ENCODE measurements at regions not wholly inside any gene's neighbourhood (a gene's known extent, or its start where the extent isn't known, plus 50 kb on each side); places are given as distances from the start of the nearest gene placed in this dataset.
A peak's percentile ranks its signal among the peaks of the same experiment; 100 is the strongest.

DNA sequence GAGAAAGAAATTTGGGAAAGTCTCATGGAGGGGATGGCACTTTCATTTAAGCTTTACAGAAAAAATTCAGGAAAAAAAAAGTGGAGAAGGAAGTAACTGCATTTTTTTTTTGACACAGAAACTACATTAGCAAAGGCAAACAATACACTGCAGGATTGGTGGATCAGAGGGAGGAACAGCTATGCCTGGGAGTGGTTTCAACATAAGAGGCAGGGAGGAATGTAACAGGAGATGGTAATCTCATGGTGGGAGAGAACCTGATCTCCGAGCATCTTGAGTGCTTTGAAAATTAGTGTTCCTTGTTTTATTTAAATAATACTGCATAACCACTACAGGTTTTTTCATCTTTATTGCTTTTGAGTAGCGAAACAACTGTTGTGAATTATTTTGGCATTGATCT, 249.4 kb downstream of the FAM170A start:
- in situ Hi-C loops (cut with MboI; ENCODE audit: low sequenced_read_pairs) = no loop called here
- no peak for DNase-seq (ENCODE audit: low spot score in 2 of 2)
- no peak overlapping the region for H3K4me3 ChIP-seq
- no peaks in the 10 kb centered on the region for H3K9me3 ChIP-seq
- H3K27me3 ChIP-seq (ENCODE audit: low read depth) = no peaks in the 10 kb centered on the region
- no peaks in the 10 kb centered on the region for H3K4me1 ChIP-seq
- H3K36me3 ChIP-seq (replicated peaks) = no peaks in the 10 kb centered on the region

DNA sequence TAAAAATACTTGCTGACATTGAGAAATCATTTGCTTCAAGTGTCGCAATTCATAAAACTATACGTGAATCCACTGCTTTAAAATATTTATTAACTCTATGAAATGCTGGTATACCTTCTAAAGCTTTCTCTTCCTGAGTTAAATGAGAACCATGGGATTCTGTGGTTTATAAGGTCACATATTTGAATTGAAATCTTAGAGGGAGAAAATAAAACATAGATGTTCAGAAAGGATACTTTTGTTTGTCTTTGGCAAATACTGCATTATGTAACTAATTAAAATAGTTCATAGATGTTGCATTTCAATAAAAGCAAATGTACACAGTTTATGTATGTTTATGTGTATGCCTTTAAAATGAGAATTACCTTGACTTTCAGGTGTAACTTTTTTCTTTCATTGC, 250.1 kb downstream of the FAM170A start:
- no peak for DNase-seq (ENCODE audit: low spot score in 2 of 2)
- Histone ChIP-seq H3K4me3 (no peak overlapping the region), H3K36me3 (replicated peaks) (no peaks in the 10 kb centered on the region), H3K4me1 (no peaks in the 10 kb centered on the region), H3K27me3 (ENCODE audit: low read depth) (no peaks in the 10 kb centered on the region), H3K9me3 (no peaks in the 10 kb centered on the region)
- in situ Hi-C loops (cut with MboI; ENCODE audit: low sequenced_read_pairs) = no loop called here

DNA sequence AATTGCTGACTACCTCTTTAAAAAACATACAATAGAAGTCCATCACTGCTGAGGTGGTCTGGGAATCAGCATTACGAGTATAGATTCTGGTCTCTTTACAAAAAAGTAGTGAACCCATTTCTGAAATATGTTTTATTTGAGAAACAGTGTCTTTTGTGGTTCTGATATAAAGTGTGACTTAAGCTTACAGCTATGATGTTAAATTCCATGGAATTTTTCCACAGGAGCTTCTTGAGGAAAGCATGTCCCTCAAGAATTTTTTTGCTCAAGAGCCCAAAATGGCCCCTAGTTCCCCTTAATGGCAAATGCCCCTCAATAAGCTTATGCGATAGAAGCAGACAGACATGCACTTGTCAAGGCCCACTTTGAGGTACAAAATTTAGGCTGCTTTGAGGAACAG, 265.7 kb downstream of the FAM170A start:
- no peaks in the 10 kb centered on the region for H3K27me3 ChIP-seq (ENCODE audit: low read depth)
- H3K4me3 ChIP-seq = no peak overlapping the region
- no peak for DNase-seq (ENCODE audit: low spot score in 2 of 2)
- H3K9me3 ChIP-seq = no peaks in the 10 kb centered on the region
- in situ Hi-C loops (cut with MboI; ENCODE audit: low sequenced_read_pairs) = no loop called here
- H3K4me1 ChIP-seq = peaks cover 15% of the 10 kb centered on the region
- H3K36me3 ChIP-seq (replicated peaks) = no peaks in the 10 kb centered on the region

DNA sequence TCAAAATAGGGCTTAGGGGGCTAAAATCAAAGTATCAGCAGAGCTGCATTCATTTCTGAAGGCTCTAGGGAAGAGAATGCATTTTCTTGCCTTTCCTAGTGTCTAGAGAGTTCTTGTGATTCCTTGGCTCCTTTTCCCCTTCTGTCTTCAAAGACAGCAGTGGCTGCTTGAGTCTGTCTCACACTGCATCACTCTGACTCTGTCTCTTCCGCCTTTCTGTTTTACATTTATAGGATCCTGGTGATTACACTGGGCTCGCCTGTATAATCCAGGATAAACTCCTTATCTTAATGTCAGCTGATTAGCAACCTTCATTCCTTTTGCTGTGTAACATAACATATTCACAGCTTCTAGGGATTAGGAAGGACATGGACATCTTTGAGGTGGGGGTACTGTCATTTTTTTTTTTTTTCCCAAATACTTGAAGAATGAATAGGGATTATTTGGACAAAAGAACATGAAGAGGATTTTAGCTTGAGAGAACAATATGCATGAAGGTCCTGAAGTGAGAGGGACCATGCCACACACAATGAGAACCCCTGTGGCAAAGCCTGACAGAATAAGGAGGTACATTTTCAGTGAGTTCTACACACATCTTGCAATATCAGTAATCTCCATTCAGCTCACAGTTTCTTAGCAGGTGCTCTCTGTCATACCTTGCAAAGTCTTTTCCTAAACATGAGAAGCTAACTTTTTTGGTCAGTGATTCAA, 267.6 kb downstream of the FAM170A start:
- no peak overlapping the region for H3K4me3 ChIP-seq
- H3K27me3 ChIP-seq (ENCODE audit: low read depth) = no peaks in the 10 kb centered on the region
- H3K36me3 ChIP-seq (replicated peaks) = no peaks in the 10 kb centered on the region
- in situ Hi-C loops (cut with MboI; ENCODE audit: low sequenced_read_pairs) = no loop called here
- DNase-seq (ENCODE audit: low spot score in 2 of 2) = peak; percentile 54 to 87
- H3K9me3 ChIP-seq = no peaks in the 10 kb centered on the region
- peaks cover 15% of the 10 kb centered on the region for H3K4me1 ChIP-seq

DNA sequence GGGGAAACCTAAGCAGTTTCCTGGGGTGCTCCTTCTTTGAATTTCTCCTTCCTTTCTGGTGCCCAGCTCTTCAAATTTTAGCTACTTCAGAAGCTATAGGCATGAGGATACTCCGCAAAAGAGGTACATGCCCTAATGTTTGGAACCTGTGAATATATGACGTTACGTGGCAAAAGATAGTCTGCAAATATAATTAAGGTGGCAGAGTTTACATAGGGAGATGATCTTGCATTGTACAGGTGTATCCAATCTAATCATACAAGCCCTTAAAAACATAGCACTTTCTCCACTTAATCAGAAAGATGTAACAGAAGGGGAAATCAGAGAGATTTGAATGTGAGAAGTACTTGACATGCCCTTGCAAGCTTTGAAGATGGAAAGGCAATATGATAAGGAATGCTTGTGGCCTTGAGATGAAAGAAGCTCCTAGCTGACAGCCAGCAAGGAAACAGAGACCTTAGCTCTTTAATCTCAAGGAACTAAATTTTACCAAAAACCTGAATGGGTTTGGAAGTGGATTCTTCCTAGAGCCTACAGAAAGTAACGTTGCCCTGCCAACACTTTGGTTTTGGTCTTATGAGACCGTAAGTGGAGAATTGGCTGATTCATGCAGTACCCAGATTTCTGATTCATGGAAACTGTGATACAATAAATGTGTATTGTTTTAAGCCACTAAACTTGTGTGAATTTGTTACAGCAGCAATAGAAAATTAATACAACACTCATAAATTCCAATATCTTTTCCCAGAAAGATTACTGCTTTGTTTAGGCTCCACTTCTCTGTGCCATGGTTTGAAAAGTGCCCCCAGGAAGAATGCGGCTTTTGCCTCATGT, 268.4 kb downstream of the FAM170A start:
- Histone ChIP-seq H3K36me3 (replicated peaks) (no peaks in the 10 kb centered on the region), H3K4me3 (no peak overlapping the region), H3K9me3 (no peaks in the 10 kb centered on the region), H3K27me3 (ENCODE audit: low read depth) (no peaks in the 10 kb centered on the region), H3K4me1 (peaks cover 15% of the 10 kb centered on the region)
- DNase-seq (ENCODE audit: low spot score in 2 of 2) = no peak
- in situ Hi-C loops (cut with MboI; ENCODE audit: low sequenced_read_pairs) = no loop called here

DNA sequence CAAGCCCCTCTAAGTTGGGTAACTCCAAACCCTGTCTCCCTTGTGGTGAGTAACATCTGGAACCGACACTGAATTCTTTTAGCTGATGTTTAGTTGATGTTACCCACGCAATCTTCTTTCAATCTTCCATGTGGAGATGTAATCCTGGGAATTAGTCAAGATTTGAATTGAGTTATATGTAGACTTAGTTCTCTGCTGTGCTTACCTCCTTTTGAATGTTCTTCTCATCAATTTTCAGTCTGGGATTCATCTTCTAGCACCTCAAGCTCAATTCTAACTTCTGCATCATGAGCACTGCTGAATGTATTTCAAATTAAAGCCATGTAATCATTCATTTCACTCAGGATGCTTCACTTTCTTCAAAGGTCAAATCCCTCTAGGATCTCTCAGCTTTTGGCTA, 270.6 kb downstream of the FAM170A start:
- Histone ChIP-seq H3K36me3 (replicated peaks) (no peaks in the 10 kb centered on the region), H3K9me3 (no peaks in the 10 kb centered on the region), H3K4me3 (no peak overlapping the region), H3K27me3 (ENCODE audit: low read depth) (no peaks in the 10 kb centered on the region), H3K4me1 (peaks cover 15% of the 10 kb centered on the region)
- no peak for DNase-seq (ENCODE audit: low spot score in 2 of 2)
- in situ Hi-C loops (cut with MboI; ENCODE audit: low sequenced_read_pairs) = no loop called here

DNA sequence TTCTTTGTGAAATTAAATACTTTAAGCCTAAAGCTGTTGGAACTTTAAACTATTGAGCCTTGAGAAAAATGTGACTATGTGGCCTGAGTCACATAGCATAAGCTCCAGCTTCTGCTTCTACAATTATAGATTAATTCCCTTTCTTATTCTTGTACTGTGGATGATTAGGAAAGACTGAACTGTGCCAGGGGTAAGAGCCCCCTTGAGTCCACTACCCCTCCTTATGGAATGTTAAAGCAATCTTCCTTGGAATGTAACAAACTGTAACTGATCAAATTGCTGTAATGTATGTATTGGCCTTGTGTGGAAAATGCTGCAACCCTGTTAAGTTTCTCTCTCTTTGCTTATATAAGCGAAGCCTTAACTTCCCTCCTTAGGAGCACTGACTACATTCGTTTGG, 273.2 kb downstream of the FAM170A start:
- H3K4me1 ChIP-seq = peaks cover 6% of the 10 kb centered on the region
- H3K4me3 ChIP-seq = no peak overlapping the region
- H3K9me3 ChIP-seq = no peaks in the 10 kb centered on the region
- no peaks in the 10 kb centered on the region for H3K27me3 ChIP-seq (ENCODE audit: low read depth)
- in situ Hi-C loops (cut with MboI; ENCODE audit: low sequenced_read_pairs) = no loop called here
- peak in 1 of 2 experiments; percentile 8 for DNase-seq (ENCODE audit: low spot score in 2 of 2)
- no peaks in the 10 kb centered on the region for H3K36me3 ChIP-seq (replicated peaks)

DNA sequence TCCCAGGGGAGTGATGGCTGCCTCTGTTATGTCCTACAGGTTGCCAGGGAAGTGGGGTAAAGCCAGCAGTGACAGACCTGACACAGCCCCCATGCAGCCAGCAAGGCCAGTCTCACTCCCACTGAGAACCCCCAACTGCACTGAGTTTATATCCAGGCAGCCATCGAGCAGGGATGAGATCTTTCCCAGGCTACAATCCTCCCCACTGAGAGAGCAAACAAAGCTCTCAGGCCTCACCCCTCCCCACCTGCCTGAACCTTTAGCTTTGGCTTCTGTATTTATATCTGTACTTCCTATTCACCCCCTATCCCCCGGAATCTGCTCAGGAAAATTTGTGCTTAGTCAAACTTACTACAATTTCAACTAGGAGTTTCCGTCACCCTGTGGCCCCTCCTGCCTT, 284.1 kb downstream of the FAM170A start:
- Histone ChIP-seq H3K9me3 (no peaks in the 10 kb centered on the region), H3K36me3 (replicated peaks) (no peaks in the 10 kb centered on the region), H3K4me3 (no peak overlapping the region), H3K4me1 (no peaks in the 10 kb centered on the region), H3K27me3 (ENCODE audit: low read depth) (no peaks in the 10 kb centered on the region)
- in situ Hi-C loops (cut with MboI; ENCODE audit: low sequenced_read_pairs) = no loop called here
- DNase-seq (ENCODE audit: low spot score in 2 of 2) = no peak

DNA sequence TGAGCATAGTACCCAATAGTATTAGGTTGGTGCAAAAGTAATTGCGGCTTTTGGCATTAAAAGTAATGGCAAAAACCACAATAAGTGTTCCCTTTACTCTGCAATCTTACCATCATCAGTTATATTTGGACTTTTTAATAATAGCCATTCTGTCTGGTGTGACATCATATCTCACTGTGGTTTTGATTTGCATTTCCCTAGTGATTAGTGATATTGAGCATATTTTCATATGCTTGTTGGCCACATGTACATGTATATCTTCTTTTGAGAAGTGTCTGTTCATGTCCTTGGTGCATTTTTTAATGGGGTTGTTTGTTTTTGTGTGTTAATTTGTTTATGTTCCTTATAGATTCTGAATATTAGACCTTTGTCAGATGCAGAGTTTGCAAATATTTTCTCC, 289.9 kb downstream of the FAM170A start:
- peaks cover 3% of the 10 kb centered on the region; the same call in 1 of the 2 replicates for H3K4me1 ChIP-seq
- no peak overlapping the region for H3K4me3 ChIP-seq
- H3K9me3 ChIP-seq = no peaks in the 10 kb centered on the region
- no peaks in the 10 kb centered on the region for H3K36me3 ChIP-seq (replicated peaks)
- in situ Hi-C loops (cut with MboI; ENCODE audit: low sequenced_read_pairs) = no loop called here
- no peak for DNase-seq (ENCODE audit: low spot score in 2 of 2)
- H3K27me3 ChIP-seq (ENCODE audit: low read depth) = no peaks in the 10 kb centered on the region

DNA sequence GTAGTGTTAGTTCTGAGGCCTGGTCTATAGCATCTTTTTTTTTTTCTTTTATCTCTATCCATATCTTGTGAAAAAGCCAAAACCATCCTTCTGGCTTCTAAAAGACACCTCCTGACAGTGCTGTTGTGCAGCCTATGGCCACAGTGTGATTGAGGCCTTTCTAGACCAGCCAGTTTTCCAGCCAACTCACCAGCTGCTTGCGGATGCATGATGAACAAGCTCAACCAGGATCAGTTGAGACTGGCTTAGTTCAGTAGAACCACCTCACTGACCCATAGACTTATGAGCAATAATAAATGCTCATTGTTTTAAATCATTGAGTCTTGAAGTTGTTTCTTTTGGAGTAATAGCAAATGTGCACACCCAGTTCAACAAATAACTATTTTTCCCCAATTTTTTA, 296.9 kb downstream of the FAM170A start:
- Histone ChIP-seq H3K27me3 (ENCODE audit: low read depth) (no peaks in the 10 kb centered on the region), H3K4me3 (no peak overlapping the region), H3K4me1 (peaks cover 3% of the 10 kb centered on the region; the same call in 1 of the 2 replicates), H3K36me3 (replicated peaks) (no peaks in the 10 kb centered on the region), H3K9me3 (no peaks in the 10 kb centered on the region)
- no peak for DNase-seq (ENCODE audit: low spot score in 2 of 2)
- in situ Hi-C loops (cut with MboI; ENCODE audit: low sequenced_read_pairs) = no loop called here

DNA sequence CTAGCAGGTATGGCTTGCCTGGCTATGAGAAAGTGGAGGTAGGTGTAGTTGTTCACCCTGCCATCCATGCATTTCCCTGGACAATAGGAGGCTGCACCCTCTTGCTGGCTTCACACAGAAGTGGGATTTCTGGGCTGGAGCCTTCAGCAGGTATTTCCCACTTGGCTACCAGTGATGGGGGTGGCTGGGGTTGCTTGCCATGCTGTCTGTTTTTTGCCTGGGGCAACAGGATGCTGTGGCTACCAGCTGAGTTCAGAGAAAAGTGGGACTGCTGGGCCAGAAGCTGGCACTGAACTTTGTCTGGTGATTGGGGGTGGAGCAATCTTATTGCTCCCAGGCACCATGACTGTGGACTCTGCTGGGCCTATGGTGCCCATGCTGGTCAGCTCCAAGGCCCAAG, 299.6 kb downstream of the FAM170A start:
- Histone ChIP-seq H3K4me3 (no peak overlapping the region), H3K4me1 (no peaks in the 10 kb centered on the region), H3K27me3 (ENCODE audit: low read depth) (no peaks in the 10 kb centered on the region), H3K36me3 (replicated peaks) (no peaks in the 10 kb centered on the region), H3K9me3 (no peaks in the 10 kb centered on the region)
- in situ Hi-C loops (cut with MboI; ENCODE audit: low sequenced_read_pairs) = no loop called here
- DNase-seq (ENCODE audit: low spot score in 2 of 2) = no peak

DNA sequence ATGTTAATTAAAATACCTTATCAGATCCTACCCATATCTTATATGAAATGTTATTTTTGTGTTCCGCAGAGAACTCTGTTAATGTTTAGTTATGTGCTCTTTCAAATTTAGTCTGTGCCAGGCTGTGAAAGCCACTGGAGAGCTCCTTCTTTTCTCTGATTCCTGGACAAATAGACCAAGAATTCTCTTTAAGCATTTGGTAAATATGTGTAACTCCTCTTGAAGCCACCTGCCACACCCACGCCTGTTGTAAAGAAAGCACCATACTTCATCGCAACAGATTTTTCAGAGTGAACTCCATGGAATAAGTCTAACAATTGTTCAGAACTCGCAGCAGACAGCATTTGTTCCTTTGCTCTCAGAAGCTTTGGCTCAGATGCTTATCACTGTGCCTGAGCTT, 301.1 kb downstream of the FAM170A start:
- Histone ChIP-seq H3K36me3 (replicated peaks) (no peaks in the 10 kb centered on the region), H3K4me1 (no peaks in the 10 kb centered on the region), H3K9me3 (no peaks in the 10 kb centered on the region), H3K27me3 (ENCODE audit: low read depth) (no peaks in the 10 kb centered on the region), H3K4me3 (no peak overlapping the region)
- in situ Hi-C loops (cut with MboI; ENCODE audit: low sequenced_read_pairs) = no loop called here
- no peak for DNase-seq (ENCODE audit: low spot score in 2 of 2)

DNA sequence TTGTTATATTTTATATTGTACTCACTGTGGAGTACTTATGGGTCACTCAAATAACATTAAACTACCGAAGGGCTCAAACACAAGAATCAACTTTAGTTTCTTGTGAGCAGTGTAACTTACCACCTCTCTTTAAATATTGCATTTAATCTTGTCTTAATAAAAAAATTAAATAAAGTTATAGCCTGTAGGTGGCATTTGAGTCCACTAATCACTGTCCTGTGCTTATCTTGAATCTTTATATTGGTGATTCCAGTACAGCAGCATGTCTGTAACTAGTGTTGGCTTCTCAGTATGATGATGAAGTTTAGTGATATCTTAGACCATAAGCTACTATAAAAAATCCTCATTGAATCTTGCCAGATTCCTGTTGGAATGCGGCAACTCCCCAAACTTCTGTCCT, 313.8 kb downstream of the FAM170A start:
- in situ Hi-C loops (cut with MboI; ENCODE audit: low sequenced_read_pairs) = no loop called here
- Histone ChIP-seq H3K27me3 (ENCODE audit: low read depth) (no peaks in the 10 kb centered on the region), H3K4me3 (no peak overlapping the region), H3K9me3 (no peaks in the 10 kb centered on the region), H3K4me1 (no peaks in the 10 kb centered on the region), H3K36me3 (replicated peaks) (no peaks in the 10 kb centered on the region)
- no peak for DNase-seq (ENCODE audit: low spot score in 2 of 2)

DNA sequence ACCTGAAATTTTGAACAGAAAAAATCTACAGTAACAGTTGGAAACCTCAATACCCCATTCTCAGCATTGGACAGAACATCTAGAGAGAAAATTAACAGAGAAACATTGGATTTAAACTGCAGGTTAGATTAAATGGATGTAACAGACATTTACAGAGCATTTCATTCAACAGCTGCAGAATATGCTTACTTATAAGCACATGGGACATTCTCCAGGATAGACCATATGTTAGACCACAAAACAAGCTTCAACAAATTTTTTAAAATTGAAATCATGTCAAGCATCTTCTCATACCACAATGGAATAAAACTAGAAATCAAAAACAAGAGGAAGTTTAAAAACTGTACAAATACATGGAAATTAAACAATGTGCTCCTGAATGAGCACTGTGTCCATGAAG, 316.3 kb downstream of the FAM170A start:
- no peaks in the 10 kb centered on the region for H3K27me3 ChIP-seq (ENCODE audit: low read depth)
- H3K4me3 ChIP-seq = no peak overlapping the region
- in situ Hi-C loops (cut with MboI; ENCODE audit: low sequenced_read_pairs) = no loop called here
- no peaks in the 10 kb centered on the region for H3K4me1 ChIP-seq
- no peaks in the 10 kb centered on the region for H3K9me3 ChIP-seq
- H3K36me3 ChIP-seq (replicated peaks) = no peaks in the 10 kb centered on the region
- no peak for DNase-seq (ENCODE audit: low spot score in 2 of 2)
